Thymus (tissue), 11 donors: ENCODE measurements at regions not wholly inside any gene's neighbourhood (a gene's known extent, or its start where the extent isn't known, plus 50 kb on each side); places are given as distances from the start of the nearest gene placed in this dataset.

Experiments
- DNase-seq, 9 donors: peaks; one replicate each; pipeline ENCODE4 v3.0.0-alpha.2; 2013; ENCODE audit warnings: low spot score in 9 of 9, low read depth in 6 of 9, missing footprints in 1 of 9
- H3K27ac ChIP-seq, 2 donors: one replicate each; pipeline ENCODE4 v1.5.1; 2013; ENCODE audit warnings: control low read depth in 1 of 2, low read depth in 1 of 2, low read length in 1 of 2, mild to moderate bottlenecking in 1 of 2, moderate library complexity in 1 of 2
- H3K27me3 ChIP-seq, 2 donors: one replicate each; pipeline ENCODE4 v1.5.1; 2013; ENCODE audit warnings: low read length in 1 of 2; ENCODE audit not compliant: control insufficient read depth in 2 of 2, insufficient read depth in 1 of 2
- H3K36me3 ChIP-seq, 2 donors: one replicate each; pipeline ENCODE4 v1.5.1; 2013; ENCODE audit warnings: low read length in 1 of 2, mild to moderate bottlenecking in 1 of 2, moderate library complexity in 1 of 2; ENCODE audit not compliant: control insufficient read depth in 2 of 2, insufficient read depth in 2 of 2
- H3K4me1 ChIP-seq, 2 donors: one replicate each; pipeline ENCODE4 v1.5.1; 2013; ENCODE audit warnings: low read length in 2 of 2; ENCODE audit not compliant: control insufficient read depth in 2 of 2, insufficient read depth in 2 of 2
- H3K4me3 ChIP-seq, 2 donors: one replicate each; pipeline ENCODE4 v1.5.1; 2013; ENCODE audit warnings: low read length in 2 of 2, control low read depth in 1 of 2, mild to moderate bottlenecking in 1 of 2
- H3K9me3 ChIP-seq, 2 donors: one replicate each; pipeline ENCODE4 v1.5.1; 2013; ENCODE audit warnings: low read length in 1 of 2, mild to moderate bottlenecking in 1 of 2; ENCODE audit not compliant: control insufficient read depth in 2 of 2, insufficient read depth in 1 of 2
- WGBS: extraction: QIAGEN DNeasy Blood & Tissue Kit; methylation state at CpG from one replicate; pipeline ENCODE4 v1.1.7; 2013; 5-methylcytosine and 5-hydroxymethylcytosine counted together
- donor health status: healthy.

GRCh38 chr16:17835118-17835876, 364.5 kb upstream of the XYLT1 start:
- no peak overlapping the region for H3K27ac ChIP-seq
- no peaks in the 10 kb centered on the region for H3K4me1 ChIP-seq
- no peaks in the 10 kb centered on the region for H3K36me3 ChIP-seq
- H3K9me3 ChIP-seq: no peaks in the 10 kb centered on the region
- 72% methylated on average over 4 of the region's 4 CpGs for WGBS
- H3K4me3 ChIP-seq: no peak overlapping the region
- no peaks in the 10 kb centered on the region for H3K27me3 ChIP-seq
- no peak for DNase-seq

DNA sequence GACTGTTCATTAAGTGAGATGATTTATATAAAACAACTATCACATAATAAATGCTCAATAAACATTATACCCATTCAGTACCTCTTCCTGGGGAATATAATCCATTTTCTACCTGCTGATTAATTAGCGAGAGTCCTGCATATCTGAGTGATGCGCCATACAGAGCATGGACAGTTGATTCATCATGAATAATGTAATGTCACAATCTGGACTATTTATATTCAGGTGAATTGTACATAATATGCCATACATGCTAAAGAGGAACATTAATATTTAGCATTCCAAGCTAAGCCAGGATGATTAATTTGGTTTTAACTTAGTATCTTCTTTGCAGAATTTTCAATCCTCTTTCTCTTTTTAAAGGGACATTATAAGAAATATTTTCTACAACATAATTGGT, 362.0 kb upstream of the XYLT1 start:
- no peak overlapping the region for H3K4me3 ChIP-seq
- H3K27ac ChIP-seq: no peak overlapping the region
- WGBS: 95% methylated on average over 2 of the region's 2 CpGs
- no peaks in the 10 kb centered on the region for H3K36me3 ChIP-seq
- no peaks in the 10 kb centered on the region for H3K9me3 ChIP-seq
- DNase-seq: no peak
- no peaks in the 10 kb centered on the region for H3K27me3 ChIP-seq
- no peaks in the 10 kb centered on the region for H3K4me1 ChIP-seq

- H3K27ac ChIP-seq: no peak overlapping the region
- no peak overlapping the region for H3K4me3 ChIP-seq
- H3K36me3 ChIP-seq: no peaks in the 10 kb centered on the region
- no peaks in the 10 kb centered on the region for H3K9me3 ChIP-seq
- no peaks in the 10 kb centered on the region for H3K27me3 ChIP-seq
- no peak for DNase-seq
- WGBS: 98% methylated on average over 5 of the region's 5 CpGs
- H3K4me1 ChIP-seq: no peaks in the 10 kb centered on the region
Measured at GRCh38 chr16:17831330-17831729, 360.6 kb upstream of the XYLT1 start.

DNA sequence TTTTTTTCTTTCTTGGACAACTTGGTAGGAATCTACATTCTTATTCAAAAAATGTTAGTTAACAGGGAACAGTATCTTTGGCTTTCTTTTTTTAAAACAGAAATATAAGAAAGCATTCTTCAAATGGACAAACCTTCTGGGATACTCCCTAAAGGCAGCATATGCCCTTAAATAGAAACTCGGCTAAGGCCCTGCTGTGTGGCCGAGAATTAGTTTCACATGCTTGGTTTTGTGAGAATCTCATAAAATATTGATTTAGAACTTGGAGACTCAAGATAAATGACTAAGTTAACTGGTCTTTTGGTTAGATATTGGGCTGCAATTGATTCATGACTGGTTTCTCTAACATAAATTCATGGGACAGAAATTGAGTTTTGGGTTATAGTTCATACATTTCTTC, 359.9 kb upstream of the XYLT1 start:
- Histone ChIP-seq H3K36me3 (no peaks in the 10 kb centered on the region), H3K9me3 (no peaks in the 10 kb centered on the region), H3K4me1 (no peaks in the 10 kb centered on the region), H3K27me3 (no peaks in the 10 kb centered on the region), H3K27ac (no peak overlapping the region), H3K4me3 (no peak overlapping the region)
- 96% methylated on average over 2 of the region's 2 CpGs for WGBS
- DNase-seq: no peak

DNA sequence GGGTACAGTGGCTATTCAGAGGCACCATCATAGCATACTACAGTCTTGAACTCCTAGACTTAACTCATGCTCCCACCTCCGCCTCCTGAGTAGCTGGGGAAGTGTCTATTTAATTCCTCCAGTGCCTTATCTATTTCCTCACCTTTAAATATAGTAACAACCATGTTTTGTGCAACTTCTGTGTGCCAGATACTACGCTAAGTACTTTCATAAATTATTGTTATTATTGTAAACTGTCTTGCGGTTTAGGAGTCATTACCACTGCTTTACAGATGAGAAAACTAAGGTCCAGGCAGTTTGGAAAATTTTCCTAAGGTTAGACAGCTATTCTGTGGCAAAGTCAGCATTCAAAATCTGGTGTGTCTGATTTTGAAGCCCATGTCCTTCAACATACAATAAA, 359.1 kb upstream of the XYLT1 start:
- Histone ChIP-seq H3K4me1 (no peaks in the 10 kb centered on the region), H3K4me3 (no peak overlapping the region), H3K27me3 (no peaks in the 10 kb centered on the region), H3K9me3 (no peaks in the 10 kb centered on the region), H3K36me3 (no peaks in the 10 kb centered on the region), H3K27ac (no peak overlapping the region)
- DNase-seq: no peak
- WGBS: 74% methylated on average over 3 of the region's 3 CpGs

DNA sequence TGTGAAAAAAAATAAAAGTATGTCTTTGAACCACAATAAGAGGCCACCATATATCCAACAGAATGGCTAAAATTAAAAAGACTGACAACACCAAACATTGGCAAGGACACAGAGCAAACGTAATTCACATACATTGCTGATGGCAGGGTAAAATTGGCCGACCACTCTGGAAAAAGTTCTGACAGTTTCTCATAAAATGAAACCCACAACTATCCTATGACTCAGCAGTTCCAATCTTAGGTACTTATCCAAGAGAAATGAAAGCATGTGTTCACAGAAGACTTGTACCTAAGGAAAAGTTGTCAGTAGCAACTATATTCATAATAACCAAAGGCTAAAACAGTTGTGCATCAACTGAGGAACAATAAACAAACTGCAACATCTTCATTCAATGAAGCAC, 357.3 kb upstream of the XYLT1 start:
- 18% methylated on average over 2 of the region's 2 CpGs for WGBS
- Histone ChIP-seq H3K4me1 (no peaks in the 10 kb centered on the region), H3K9me3 (no peaks in the 10 kb centered on the region), H3K36me3 (no peaks in the 10 kb centered on the region), H3K27ac (no peak overlapping the region), H3K27me3 (no peaks in the 10 kb centered on the region), H3K4me3 (no peak overlapping the region)
- DNase-seq: no peak

DNA sequence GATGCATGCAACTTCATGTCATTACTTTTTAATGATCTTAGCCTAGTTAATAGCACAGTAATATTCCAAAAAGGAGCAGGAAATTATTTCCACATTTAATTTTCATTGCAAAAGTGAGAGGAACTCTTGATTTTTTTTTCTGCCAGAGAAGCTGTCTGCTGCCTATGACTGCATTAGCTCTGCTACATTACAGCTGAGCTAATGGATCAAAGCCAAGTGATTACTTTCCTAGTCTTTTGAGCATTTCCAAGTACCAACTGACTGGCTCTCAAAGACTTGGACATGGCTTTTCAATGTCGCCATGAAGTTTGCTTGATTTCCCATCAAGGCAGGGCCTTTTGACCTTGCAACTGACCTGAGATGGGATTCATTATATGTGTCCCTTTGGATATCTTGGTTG, 356.6 kb upstream of the XYLT1 start:
- H3K4me3 ChIP-seq: no peak overlapping the region
- H3K9me3 ChIP-seq: no peaks in the 10 kb centered on the region
- H3K27me3 ChIP-seq: no peaks in the 10 kb centered on the region
- no peak for DNase-seq
- no peaks in the 10 kb centered on the region for H3K4me1 ChIP-seq
- H3K36me3 ChIP-seq: no peaks in the 10 kb centered on the region
- no peak overlapping the region for H3K27ac ChIP-seq
- WGBS: 95% methylated on average over 1 of the region's 1 CpG

- no peaks in the 10 kb centered on the region for H3K9me3 ChIP-seq
Measured at GRCh38 chr16:17817943-17818342, 347.2 kb upstream of the XYLT1 start.

GRCh38 chr16:17817260-17817659, 346.5 kb upstream of the XYLT1 start:
- H3K4me3 ChIP-seq: no peak overlapping the region
- WGBS: 70% methylated on average over 1 of the region's 1 CpG
- no peak for DNase-seq
- no peaks in the 10 kb centered on the region for H3K27me3 ChIP-seq
- H3K9me3 ChIP-seq: no peaks in the 10 kb centered on the region
- H3K4me1 ChIP-seq: no peaks in the 10 kb centered on the region
- H3K27ac ChIP-seq: no peak overlapping the region
- no peaks in the 10 kb centered on the region for H3K36me3 ChIP-seq

More at GRCh38 chr16:17817943-17818342, 347.2 kb upstream of the XYLT1 start:
- Histone ChIP-seq H3K27ac (no peak overlapping the region), H3K4me3 (no peak overlapping the region), H3K4me1 (no peaks in the 10 kb centered on the region), H3K36me3 (no peaks in the 10 kb centered on the region), H3K27me3 (no peaks in the 10 kb centered on the region)
- no peak for DNase-seq
- WGBS: 84% methylated on average over 2 of the region's 2 CpGs
